Karpas-422 (cell line): ENCODE measurements at regions not wholly inside any gene's neighbourhood (a gene's known extent, or its start where the extent isn't known, plus 50 kb on each side); places are given as distances from the start of the nearest gene placed in this dataset.
"Not testable (repeated sequence)": the region's sequence is repeated elsewhere in the genome, so short reads cannot be mapped to it uniquely, and the experiment has no call there.

Experiments
- DNase-seq: peaks from one replicate; pipeline ENCODE4 v3.0.0-alpha.2; 2015
- H2AFZ ChIP-seq: fragments of 200-600 bp; sonication (generic); 2 replicates; pipeline ENCODE4 v1.6.1; 2014; ENCODE audit warnings: antibody characterized with exemption, low read length, mixed read lengths
- H3K27ac ChIP-seq: fragments of 200-600 bp; sonication (generic); 2 replicates; pipeline ENCODE4 v1.5.1; 2014; ENCODE audit warnings: mild to moderate bottlenecking, low read length, moderate library complexity
- H3K27me3 ChIP-seq: fragments of 200-600 bp; sonication (generic); 2 replicates; pipeline ENCODE4 v1.6.1; 2014; ENCODE audit warnings: low read length, mixed read lengths
- H3K36me3 ChIP-seq: fragments of 200-600 bp; sonication (generic); 2 replicates; pipeline ENCODE4 v1.6.1; 2014; ENCODE audit warnings: low read length, mixed read lengths; ENCODE audit not compliant: insufficient read depth
- H3K4me1 ChIP-seq: fragments of 200-600 bp; sonication (generic); 2 replicates; pipeline ENCODE4 v1.6.1; 2014; ENCODE audit warnings: mild to moderate bottlenecking, low read length, mixed read lengths
- H3K4me2 ChIP-seq: fragments of 200-600 bp; sonication (generic); 2 replicates; pipeline ENCODE4 v1.6.1; 2014; ENCODE audit warnings: low read length, low read depth, mild to moderate bottlenecking; ENCODE audit not compliant: poor library complexity, severe bottlenecking
- H3K4me3 ChIP-seq: fragments of 200-600 bp; sonication (generic); 2 replicates; pipeline ENCODE4 v1.5.1; 2014; ENCODE audit warnings: mild to moderate bottlenecking, antibody characterized with exemption, low read length, mixed read lengths
- H3K79me2 ChIP-seq: fragments of 200-600 bp; sonication (generic); 2 replicates; pipeline ENCODE4 v1.6.1; 2014; ENCODE audit warnings: mild to moderate bottlenecking, low read length, mixed read lengths
- H3K9ac ChIP-seq: fragments of 200-600 bp; sonication (generic); 2 replicates; pipeline ENCODE4 v1.6.0; 2014; ENCODE audit warnings: low read length
- H3K9me2 ChIP-seq: fragments of 200-600 bp; sonication (generic), shearing (Covaris generic); replicated peaks from 2 replicates; pipeline ENCODE4 v1.6.0; 2014; ENCODE audit warnings: mild to moderate bottlenecking, low read length, moderate library complexity; ENCODE audit not compliant: insufficient read depth
- H3K9me3 ChIP-seq: fragments of 300-700, 200-600 bp; sonication (generic); 2 replicates; pipeline ENCODE4 v1.6.1; 2014; ENCODE audit warnings: low read length, mixed read lengths
- H4K20me1 ChIP-seq: fragments of 200-600 bp; sonication (generic); 2 replicates; pipeline ENCODE4 v1.6.1; 2014; ENCODE audit warnings: mild to moderate bottlenecking, antibody characterized with exemption, low read length, low read depth; ENCODE audit not compliant: insufficient read depth

DNA sequence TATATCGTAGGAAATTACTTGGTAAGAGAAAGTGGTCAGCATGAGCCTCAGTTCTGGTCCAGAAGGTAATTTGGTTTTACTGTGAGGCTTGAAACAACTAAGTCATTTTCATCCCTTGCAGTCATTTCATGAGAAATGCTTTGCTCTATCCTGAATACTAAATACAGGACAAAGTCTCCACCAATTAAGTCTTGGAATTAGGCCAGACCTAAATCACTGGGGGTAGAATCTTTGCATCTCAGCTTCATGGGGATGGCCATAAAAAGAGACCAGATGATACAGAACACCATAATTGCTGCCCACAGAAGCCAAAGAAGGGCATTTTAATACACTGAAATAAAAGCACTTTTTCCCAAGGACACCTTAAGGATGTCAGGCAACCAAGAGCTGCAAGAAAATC is 277.9 kb upstream of the DCN start:
- no peak overlapping the region for H3K9ac ChIP-seq
- 0 out of 2 replicates have a peak, but pooled peaks cover 3% of the 10 kb centered on the region for H3K9me2 ChIP-seq
- H3K4me3 ChIP-seq, result no peak overlapping the region
- H2AFZ ChIP-seq, result no peak overlapping the region
- no peaks in the 10 kb centered on the region for H3K27me3 ChIP-seq
- no peaks in the 10 kb centered on the region for H3K79me2 ChIP-seq
- H3K4me2 ChIP-seq, result no peak overlapping the region
- no peak for DNase-seq
- no peak overlapping the region for H3K27ac ChIP-seq
- no peaks in the 10 kb centered on the region for H4K20me1 ChIP-seq
- no peaks in the 10 kb centered on the region for H3K36me3 ChIP-seq
- H3K9me3 ChIP-seq, result no peaks in the 10 kb centered on the region
- H3K4me1 ChIP-seq, result no peaks in the 10 kb centered on the region

DNA sequence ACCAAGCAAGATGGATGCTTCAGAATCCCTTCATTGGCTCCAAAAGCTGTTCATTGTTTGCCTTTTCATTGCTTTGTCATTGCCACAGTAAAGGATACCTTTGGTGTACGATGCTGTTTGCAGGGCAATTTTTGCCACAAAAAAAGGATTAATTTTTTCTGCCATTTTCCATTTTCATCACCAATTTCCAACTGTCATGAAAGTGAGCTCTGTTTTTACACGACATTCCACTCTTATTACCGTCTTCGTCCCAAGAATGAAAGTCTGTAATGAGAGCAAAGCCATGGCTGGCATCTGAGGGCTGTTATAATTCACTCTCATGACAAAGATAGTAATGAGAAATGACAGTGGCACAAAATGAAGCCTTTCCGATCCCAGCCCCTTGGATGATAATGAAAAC is 272.7 kb upstream of the DCN start:
- Histone ChIP-seq H3K4me3 (no peak overlapping the region), H3K4me1 (no peaks in the 10 kb centered on the region), H3K27ac (no peak overlapping the region), H3K79me2 (no peaks in the 10 kb centered on the region), H4K20me1 (no peaks in the 10 kb centered on the region), H3K9me3 (no peaks in the 10 kb centered on the region), H3K4me2 (no peak overlapping the region), H2AFZ (no peak overlapping the region), H3K36me3 (no peaks in the 10 kb centered on the region), H3K9me2 (0 out of 2 replicates have a peak, but pooled peaks cover 3% of the 10 kb centered on the region), H3K9ac (no peak overlapping the region), H3K27me3 (no peaks in the 10 kb centered on the region)
- no peak for DNase-seq

- Histone ChIP-seq H3K9ac (no peak overlapping the region), H2AFZ (no peak overlapping the region), H3K27ac (no peak overlapping the region), H3K27me3 (no peaks in the 10 kb centered on the region), H3K79me2 (no peaks in the 10 kb centered on the region), H3K9me2 (0 out of 2 replicates have a peak, but pooled peaks cover 3% of the 10 kb centered on the region), H3K9me3 (no peaks in the 10 kb centered on the region), H3K4me3 (no peak overlapping the region), H3K4me2 (no peak overlapping the region), H3K36me3 (no peaks in the 10 kb centered on the region), H4K20me1 (no peaks in the 10 kb centered on the region), H3K4me1 (no peaks in the 10 kb centered on the region)
- DNase-seq, result no peak
Measured at GRCh38 chr12:91454179-91454578, 271.6 kb upstream of the DCN start.

- not testable (repeated sequence) for H3K27ac ChIP-seq, DNase-seq, H4K20me1 ChIP-seq, H2AFZ ChIP-seq, H3K4me2 ChIP-seq, H3K4me1 ChIP-seq, H3K79me2 ChIP-seq, H3K9me2 ChIP-seq, H3K9ac ChIP-seq, H3K36me3 ChIP-seq, H3K4me3 ChIP-seq, H3K27me3 ChIP-seq, H3K9me3 ChIP-seq
Measured at GRCh38 chr12:91452464-91452863, 269.8 kb upstream of the DCN start.

DNA sequence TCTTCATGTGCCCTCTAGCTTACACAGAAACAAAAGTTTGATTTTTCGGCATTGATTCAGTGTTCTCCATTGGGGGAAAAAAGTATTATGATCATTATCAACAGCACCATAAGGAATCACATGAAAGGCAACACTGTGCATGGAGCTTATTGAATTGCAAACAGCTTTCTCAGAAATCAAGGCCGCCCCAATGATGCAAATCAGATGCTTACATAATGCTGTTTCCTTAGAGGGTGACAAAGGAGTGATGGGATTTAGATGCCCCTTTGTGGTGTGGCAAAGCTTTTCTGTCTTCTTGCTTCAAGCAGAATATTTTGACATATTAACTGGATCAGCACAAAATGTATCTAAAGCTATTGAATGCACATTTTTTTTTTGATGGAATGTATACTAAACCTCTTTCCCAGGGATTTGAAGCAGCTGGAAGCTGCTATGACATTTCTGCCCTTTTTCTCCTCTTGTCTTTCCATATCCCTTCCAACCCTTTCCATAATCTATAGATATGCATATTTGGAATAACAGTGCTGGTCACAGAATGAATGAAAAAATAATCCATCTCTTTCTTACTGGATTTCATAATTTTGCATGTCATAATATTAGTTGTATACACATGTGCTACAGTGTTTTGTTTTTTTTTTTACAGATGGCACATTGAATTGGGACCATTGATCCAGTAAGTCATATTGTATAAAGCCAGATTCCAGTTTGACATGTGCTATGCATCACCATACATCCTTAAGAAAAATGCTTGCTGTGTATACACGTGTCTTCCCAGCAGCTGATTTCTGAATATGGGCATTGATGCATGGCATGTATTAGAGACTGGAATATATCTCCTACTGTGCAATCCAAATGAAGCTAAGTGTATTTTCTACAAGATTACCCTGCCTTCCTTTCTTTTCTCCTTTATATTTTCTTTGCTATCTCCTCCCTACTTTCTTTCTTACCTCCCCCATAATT is 259.7 kb upstream of the DCN start:
- H3K9me2 ChIP-seq, result no peaks in the 10 kb centered on the region

DNA sequence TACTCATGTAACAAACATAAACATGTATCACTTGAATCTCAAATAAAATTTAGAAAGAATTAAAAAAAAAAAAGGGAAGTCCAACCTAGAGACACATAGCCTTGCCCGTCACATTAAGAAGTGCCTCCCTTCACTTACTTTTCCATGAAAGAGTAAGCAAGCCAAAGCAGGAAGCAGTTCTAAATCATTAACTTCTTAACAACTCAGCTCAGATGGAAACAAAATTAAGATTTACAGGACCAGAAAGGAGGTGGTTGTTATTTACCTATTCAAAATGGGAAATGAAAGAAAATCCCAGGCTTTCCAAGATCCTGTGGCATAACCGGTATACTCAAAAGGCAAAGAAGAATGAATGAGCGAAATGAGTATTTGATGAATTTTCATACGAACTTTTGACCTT is 258.6 kb upstream of the DCN start:
- Histone ChIP-seq H3K9me3 (no peaks in the 10 kb centered on the region), H3K36me3 (no peaks in the 10 kb centered on the region), H3K27me3 (no peaks in the 10 kb centered on the region), H3K4me3 (no peak overlapping the region), H3K9ac (no peak overlapping the region), H3K4me2 (no peak overlapping the region), H3K79me2 (no peaks in the 10 kb centered on the region), H3K9me2 (no peaks in the 10 kb centered on the region), H4K20me1 (no peaks in the 10 kb centered on the region), H3K4me1 (no peaks in the 10 kb centered on the region), H3K27ac (no peak overlapping the region), H2AFZ (no peak overlapping the region)
- DNase-seq, result peak; percentile 25

More for the DNA sequence above, 259.7 kb upstream of the DCN start:
- Histone ChIP-seq H3K27ac (no peak overlapping the region), H3K4me2 (no peak overlapping the region), H4K20me1 (no peaks in the 10 kb centered on the region), H3K79me2 (no peaks in the 10 kb centered on the region), H3K9ac (no peak overlapping the region), H2AFZ (no peak overlapping the region), H3K4me3 (no peak overlapping the region), H3K4me1 (no peaks in the 10 kb centered on the region), H3K36me3 (no peaks in the 10 kb centered on the region), H3K9me3 (no peaks in the 10 kb centered on the region), H3K27me3 (no peaks in the 10 kb centered on the region)
- DNase-seq, result no peak

GRCh38 chr12:91434081-91434480 is 251.5 kb upstream of the DCN start:
- Histone ChIP-seq H3K9me3 (no peaks in the 10 kb centered on the region), H4K20me1 (no peaks in the 10 kb centered on the region), H3K9ac (no peak overlapping the region), H3K36me3 (no peaks in the 10 kb centered on the region), H3K4me2 (no peak overlapping the region), H3K79me2 (no peaks in the 10 kb centered on the region), H2AFZ (no peak overlapping the region), H3K4me3 (no peak overlapping the region), H3K4me1 (no peaks in the 10 kb centered on the region), H3K27ac (no peak overlapping the region), H3K27me3 (no peaks in the 10 kb centered on the region), H3K9me2 (no peaks in the 10 kb centered on the region)
- DNase-seq, result peak; percentile 23

DNA sequence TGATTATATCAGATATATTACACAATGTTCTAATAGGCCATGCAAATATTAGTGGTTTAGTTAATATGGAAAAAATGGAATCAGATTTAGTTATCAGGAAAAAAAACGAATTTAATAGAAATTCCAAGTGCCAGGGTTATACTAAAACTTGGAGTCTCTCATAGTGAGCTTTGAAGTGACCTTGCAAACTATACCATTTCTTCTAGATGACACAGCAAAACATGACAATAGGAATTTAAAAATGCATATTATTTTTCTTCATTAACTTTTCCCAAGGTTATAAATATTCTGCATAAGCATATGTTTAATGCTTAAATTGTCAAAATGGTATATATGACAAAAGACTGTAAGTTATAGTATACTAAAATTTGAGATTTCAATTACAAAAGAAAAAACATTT is 250.1 kb upstream of the DCN start:
- Histone ChIP-seq H3K27me3 (no peaks in the 10 kb centered on the region), H3K9ac (no peak overlapping the region), H3K4me3 (no peak overlapping the region), H4K20me1 (no peaks in the 10 kb centered on the region), H3K36me3 (no peaks in the 10 kb centered on the region), H3K9me2 (no peaks in the 10 kb centered on the region), H3K79me2 (no peaks in the 10 kb centered on the region), H3K9me3 (no peaks in the 10 kb centered on the region), H3K27ac (no peak overlapping the region), H3K4me1 (no peaks in the 10 kb centered on the region), H2AFZ (no peak overlapping the region), H3K4me2 (no peak overlapping the region)
- peak; percentile 27 for DNase-seq
